ENCODE measurements at regions not wholly inside any gene's neighbourhood (a gene's known extent, or its start where the extent isn't known, plus 50 kb on each side); places are given as distances from the start of the nearest gene placed in this dataset.
A peak's percentile ranks its signal among the peaks of the same experiment; 100 is the strongest.

GRCh38 chr3:16658004-16658924 lies 53.0 kb upstream of the DAZL start:
- DNase-seq (ENCODE audit: low read depth in 4 of 4, low spot score in 2 of 4): no peak

DNA sequence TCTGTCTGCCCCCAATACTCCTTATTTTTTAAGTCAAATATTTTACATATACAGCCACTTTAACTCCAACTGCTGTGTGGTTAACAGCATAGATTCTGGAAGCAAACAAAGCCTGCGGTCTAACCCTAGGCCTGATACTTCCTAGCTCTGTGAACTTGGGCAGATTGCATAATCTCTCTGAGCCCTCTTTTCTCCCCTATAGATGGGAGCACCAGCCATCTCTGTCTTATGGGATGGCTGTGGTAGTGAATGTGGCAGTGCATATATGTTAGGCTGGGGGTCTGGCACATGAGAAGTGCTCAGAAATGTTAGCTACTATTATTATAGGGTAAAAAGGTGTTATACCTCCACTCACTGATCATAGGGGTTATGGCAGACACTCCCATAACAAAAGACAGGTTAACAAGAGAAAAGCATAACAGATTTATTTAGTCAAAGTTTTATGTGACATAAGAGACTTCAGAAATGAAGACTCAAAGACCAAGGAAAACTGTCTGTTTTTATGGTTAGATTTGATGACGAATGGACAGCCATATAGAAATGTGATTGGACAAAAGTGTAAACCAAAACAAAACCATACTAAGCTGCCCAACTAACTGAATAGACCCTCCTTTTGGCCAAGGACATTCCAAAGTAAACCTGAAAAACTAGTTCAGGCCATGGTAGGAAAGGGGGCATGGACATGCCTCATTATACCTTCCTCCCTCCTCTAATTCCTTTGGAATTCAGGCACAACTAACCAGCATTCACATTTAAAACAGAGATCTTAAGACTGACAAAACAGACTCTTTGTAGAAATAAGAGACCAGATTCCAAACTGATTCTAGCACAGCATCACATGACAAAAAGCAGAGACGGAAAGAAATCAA lies 53.9 kb upstream of the DAZL start:
- no peak for DNase-seq (ENCODE audit: low read depth in 4 of 4, low spot score in 2 of 4)

- no peak for DNase-seq (ENCODE audit: low read depth in 4 of 4, low spot score in 2 of 4)
These were observed 58.9 kb upstream of the DAZL start for GRCh38 chr3:16663854-16664712.

- peak in 1 of 4 donors; percentile 9 for DNase-seq (ENCODE audit: low read depth in 4 of 4, low spot score in 2 of 4)
These were observed 60.1 kb upstream of the DAZL start for GRCh38 chr3:16665282-16665741.

GRCh38 chr3:16666206-16666605 lies 61.0 kb upstream of the DAZL start:
- no peak for DNase-seq (ENCODE audit: low read depth in 4 of 4, low spot score in 2 of 4)

DNA sequence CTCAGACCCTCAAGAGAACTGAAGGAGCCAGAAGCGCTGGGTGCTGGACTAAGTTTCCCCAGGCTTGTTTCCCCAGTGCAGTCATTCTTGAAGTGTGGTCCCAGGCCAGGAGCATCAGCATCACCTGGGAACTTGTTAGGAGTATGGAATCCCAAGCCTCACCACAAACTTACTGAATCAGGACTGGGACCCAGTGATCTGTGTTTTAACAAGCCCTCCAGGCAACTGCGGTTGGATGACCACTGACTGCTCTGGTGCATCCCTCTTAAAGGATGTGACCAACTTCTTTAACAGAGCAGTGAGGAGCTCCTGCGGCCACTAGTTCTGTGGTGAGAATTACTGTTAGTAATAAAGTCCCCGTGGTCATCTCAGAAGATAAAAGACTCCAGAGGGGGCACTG lies 62.4 kb upstream of the DAZL start:
- no peak for DNase-seq (ENCODE audit: low read depth in 4 of 4, low spot score in 2 of 4)

- DNase-seq (ENCODE audit: low read depth in 4 of 4, low spot score in 2 of 4): no peak
These were observed 63.7 kb upstream of the DAZL start for GRCh38 chr3:16668776-16669545.

DNA sequence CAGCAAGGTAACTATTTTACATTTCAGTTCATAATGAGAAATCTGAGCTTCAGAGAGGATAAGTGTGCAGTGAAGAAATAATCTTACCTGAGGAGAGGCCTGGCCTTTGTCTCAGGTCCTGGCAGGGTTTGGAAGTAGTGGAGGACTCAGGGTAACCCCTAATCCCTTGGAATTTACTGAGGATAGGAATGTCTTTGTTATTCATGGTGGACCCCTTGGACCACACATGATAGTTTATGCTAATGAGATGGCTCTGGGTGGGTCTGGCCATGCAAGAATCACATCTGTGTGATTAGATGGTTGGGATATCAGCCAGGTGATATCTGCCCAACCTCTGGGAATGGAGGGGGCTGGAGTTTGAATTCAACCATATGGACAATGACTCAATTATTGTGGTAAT lies 65.0 kb upstream of the DAZL start:
- DNase-seq (ENCODE audit: low read depth in 4 of 4, low spot score in 2 of 4): no peak

DNA sequence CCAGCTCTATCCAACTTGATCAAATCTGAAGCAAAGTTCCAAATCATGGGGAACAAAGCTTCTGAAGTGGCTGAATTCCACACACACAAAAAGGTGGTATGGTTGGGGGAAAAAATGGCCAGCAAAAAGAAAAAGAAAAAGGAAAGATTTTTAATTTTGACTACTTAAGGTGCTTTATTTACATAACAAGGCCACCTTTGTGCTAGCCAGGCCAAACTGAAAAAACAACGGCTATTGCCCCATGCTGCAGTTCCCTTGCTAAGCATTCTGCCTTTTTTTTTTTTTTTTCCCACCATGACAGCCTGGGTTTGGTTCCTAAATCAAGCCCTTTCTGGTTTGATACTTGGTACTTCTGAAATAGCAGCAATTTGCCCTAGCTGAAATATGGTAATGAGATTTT lies 66.5 kb upstream of the DAZL start:
- DNase-seq (ENCODE audit: low read depth in 4 of 4, low spot score in 2 of 4): no peak

DNA sequence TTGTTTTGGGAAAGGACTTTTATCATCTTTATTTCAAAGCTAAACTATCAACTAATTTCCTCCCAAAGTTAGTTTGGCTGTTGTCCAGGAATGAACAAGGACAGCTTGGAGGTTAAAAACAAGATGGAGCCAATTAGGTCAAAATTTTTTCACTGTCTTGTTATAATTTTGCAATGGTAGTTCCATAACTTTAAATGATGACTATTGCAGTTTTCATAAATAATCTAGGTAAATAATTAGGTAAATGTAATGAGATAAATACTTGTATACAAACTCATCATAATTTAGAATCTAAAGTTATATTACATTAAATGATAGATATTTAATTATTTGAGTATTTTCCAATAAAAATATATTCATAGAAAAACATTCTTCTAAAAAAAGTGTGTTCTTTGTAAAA lies 68.3 kb upstream of the DAZL start:
- no peak for DNase-seq (ENCODE audit: low read depth in 4 of 4, low spot score in 2 of 4)

DNA sequence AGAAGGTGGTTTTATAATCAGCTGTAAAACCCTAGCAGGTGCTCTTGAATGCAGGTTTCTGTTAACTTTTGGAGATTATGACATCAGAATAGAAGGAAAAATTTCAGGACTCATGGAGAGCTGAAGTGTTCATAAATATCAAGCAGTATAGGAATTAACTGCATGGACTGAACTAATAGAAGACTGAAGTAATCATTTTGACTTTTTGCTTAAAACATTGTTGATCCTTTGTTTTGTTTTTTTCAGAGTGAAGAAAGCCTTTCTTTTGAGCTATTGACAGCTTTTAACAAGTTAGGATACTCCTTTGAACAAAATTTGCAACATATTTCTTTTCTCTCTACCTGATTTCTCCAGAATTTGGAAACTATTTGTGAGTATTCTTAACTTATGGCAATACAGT lies 70.6 kb upstream of the DAZL start:
- DNase-seq (ENCODE audit: low read depth in 4 of 4, low spot score in 2 of 4): no peak

GRCh38 chr3:16686679-16687078 lies 81.5 kb upstream of the DAZL start:
- DNase-seq (ENCODE audit: low read depth in 4 of 4, low spot score in 2 of 4): no peak

DNA sequence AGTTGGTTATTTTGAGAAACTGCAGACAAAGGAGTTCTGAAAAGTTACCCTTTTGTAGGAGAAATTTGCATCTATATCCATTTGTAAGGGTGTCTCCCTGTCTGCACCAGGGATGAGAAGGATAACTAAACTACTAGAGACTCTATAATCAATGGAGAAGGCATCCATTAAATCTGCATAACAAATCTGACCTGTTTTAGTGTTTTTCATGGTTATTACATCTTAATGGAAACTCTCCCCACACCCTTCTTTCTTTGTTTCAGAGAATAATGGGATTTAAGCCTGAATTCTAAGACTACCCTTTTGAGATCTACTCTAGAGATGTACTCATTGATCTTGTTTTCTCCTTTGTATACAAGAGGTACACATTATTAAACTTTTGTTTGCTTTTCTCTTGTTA lies 82.0 kb upstream of the DAZL start:
- no peak for DNase-seq (ENCODE audit: low read depth in 4 of 4, low spot score in 2 of 4)

DNA sequence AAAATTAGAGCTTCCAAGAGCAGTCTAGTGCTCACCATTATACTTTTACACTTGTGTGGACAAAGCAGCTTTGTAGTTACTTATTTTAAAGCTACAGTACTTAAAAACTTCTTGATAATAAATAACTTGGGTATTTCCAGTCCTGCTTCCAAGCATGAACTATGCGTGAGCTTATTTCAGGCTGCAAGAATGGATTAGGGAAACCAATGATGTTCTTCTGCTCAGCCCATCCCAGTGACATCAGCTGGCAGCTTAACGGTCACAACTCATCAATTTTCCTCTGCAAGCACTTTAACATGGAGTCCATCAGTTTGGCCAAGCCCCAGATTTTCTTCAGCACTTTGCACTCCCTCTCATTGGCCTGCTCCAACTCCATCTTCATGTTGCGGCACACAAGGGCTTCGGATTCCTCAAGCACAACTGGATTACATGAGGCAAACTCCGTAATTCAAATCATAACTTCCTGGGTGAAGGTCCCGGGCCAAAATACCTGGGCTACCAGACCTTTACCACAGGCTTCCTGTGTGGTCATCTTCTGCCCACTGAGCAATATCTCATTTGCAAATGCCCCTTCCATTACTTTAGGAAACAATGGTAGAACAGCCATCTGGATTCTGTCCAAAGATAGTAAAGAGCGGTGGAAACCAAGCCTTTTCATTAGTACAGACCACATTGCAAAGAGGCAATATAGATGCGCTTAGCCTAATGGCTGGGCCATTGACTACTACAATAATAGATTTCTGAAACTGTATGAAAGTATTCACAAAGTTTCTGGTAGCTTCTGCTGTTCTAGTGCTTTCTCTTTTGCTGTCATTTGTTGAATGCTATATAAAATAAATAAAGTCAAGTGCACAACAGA lies 87.5 kb upstream of the DAZL start:
- DNase-seq (ENCODE audit: low read depth in 4 of 4, low spot score in 2 of 4): no peak

GRCh38 chr3:16693820-16694219 lies 88.6 kb upstream of the DAZL start:
- no peak for DNase-seq (ENCODE audit: low read depth in 4 of 4, low spot score in 2 of 4)

GRCh38 chr3:16695710-16696109 lies 90.5 kb upstream of the DAZL start:
- no peak for DNase-seq (ENCODE audit: low read depth in 4 of 4, low spot score in 2 of 4)

- no peak for DNase-seq (ENCODE audit: low read depth in 4 of 4, low spot score in 2 of 4)
These were observed 92.4 kb upstream of the DAZL start for GRCh38 chr3:16697443-16698147.

- DNase-seq (ENCODE audit: low read depth in 4 of 4, low spot score in 2 of 4): no peak
These were observed 95.4 kb upstream of the DAZL start for GRCh38 chr3:16700651-16701050.
